ENCODE measurements at regions not wholly inside any gene's neighbourhood (a gene's known extent, or its start where the extent isn't known, plus 50 kb on each side); places are given as distances from the start of the nearest gene placed in this dataset.

- no peak for DNase-seq
Observed at GRCh38 chr15:95864467-95864886, 466.0 kb upstream of the NR2F2 start.

- DNase-seq = no peak
Observed at GRCh38 chr15:95865330-95865739, 465.2 kb upstream of the NR2F2 start.

GRCh38 chr15:95866711-95867440 lies 463.6 kb upstream of the NR2F2 start:
- no peak for DNase-seq

- no peak for DNase-seq
Observed at GRCh38 chr15:95868450-95868849, 462.1 kb upstream of the NR2F2 start.

- no peak for DNase-seq
Observed at GRCh38 chr15:95868970-95869369, 461.5 kb upstream of the NR2F2 start.

- DNase-seq = no peak
Observed at GRCh38 chr15:95869920-95870319, 460.6 kb upstream of the NR2F2 start.

- DNase-seq = no peak
Observed at GRCh38 chr15:95872366-95872771, 458.1 kb upstream of the NR2F2 start.

- no peak for DNase-seq
Observed at GRCh38 chr15:95874637-95875036, 455.9 kb upstream of the NR2F2 start.

GRCh38 chr15:95875121-95875643 lies 455.3 kb upstream of the NR2F2 start:
- DNase-seq = no peak

- DNase-seq = no peak
Observed at GRCh38 chr15:95880031-95880570, 450.4 kb upstream of the NR2F2 start.

GRCh38 chr15:95880630-95881029 lies 449.9 kb upstream of the NR2F2 start:
- no peak for DNase-seq

GRCh38 chr15:95883064-95883463 lies 447.4 kb upstream of the NR2F2 start:
- no peak for DNase-seq

GRCh38 chr15:95884276-95884675 lies 446.2 kb upstream of the NR2F2 start:
- DNase-seq = no peak

GRCh38 chr15:95887666-95888390 lies 442.7 kb upstream of the NR2F2 start:
- DNase-seq = no peak

- no peak for DNase-seq
Observed at GRCh38 chr15:95888762-95889161, 441.7 kb upstream of the NR2F2 start.

- DNase-seq = no peak
Observed at GRCh38 chr15:95894407-95894956, 436.0 kb upstream of the NR2F2 start.

GRCh38 chr15:95895508-95895907 lies 435.0 kb upstream of the NR2F2 start:
- no peak for DNase-seq

- DNase-seq = no peak
Observed at GRCh38 chr15:95897651-95898050, 432.8 kb upstream of the NR2F2 start.

GRCh38 chr15:95898761-95899160 lies 431.7 kb upstream of the NR2F2 start:
- DNase-seq = no peak

- no peak for DNase-seq
Observed at GRCh38 chr15:95901271-95901670, 429.2 kb upstream of the NR2F2 start.

- DNase-seq = no peak
Observed at GRCh38 chr15:95902606-95903005, 427.9 kb upstream of the NR2F2 start.

GRCh38 chr15:95903352-95903751 lies 427.1 kb upstream of the NR2F2 start:
- DNase-seq = no peak

- no peak for DNase-seq
Observed at GRCh38 chr15:95910643-95911212, 419.8 kb upstream of the NR2F2 start.

Data from activated CD4-positive, alpha-beta T cell treated with anti-CD3 and anti-CD28 coated beads, Interleukin-10, Interleukin-2, amounts not matched to agents 100 ng/mL and 50 ng/mL, durations not matched to agents 16 hours and 8 hours (primary cell).